Stimulated activated CD4-positive, alpha-beta T cell treated with anti-CD3 and anti-CD28 coated beads, Interleukin-4, amount 100 ng/mL, for 4 hours (primary cell): ENCODE measurements at regions not wholly inside any gene's neighbourhood (a gene's known extent, or its start where the extent isn't known, plus 50 kb on each side); places are given as distances from the start of the nearest gene placed in this dataset.

Source experiments
- DNase-seq, 2 experiments: peaks; one replicate each; pipeline ENCODE4 v3.0.0-alpha.2; 2020

DNA sequence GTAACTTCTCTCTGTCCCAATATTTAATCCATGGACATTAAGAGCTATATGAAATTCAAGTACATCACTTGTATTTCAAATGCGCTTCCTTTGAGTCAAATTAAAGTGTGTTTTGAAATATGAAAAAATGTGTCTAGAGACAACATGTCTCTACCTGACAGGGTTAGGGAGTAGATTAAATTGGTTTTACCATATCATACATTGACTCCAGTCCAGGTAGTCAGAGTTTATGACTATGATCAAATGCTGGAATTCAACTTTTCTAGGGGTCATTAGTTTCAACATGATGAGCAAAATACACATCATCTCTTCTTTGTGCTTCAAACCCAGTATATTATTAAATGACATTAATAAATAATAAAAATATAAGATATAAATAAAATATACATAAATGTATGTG lies 259.2 kb downstream of the CDH10 start:
- DNase-seq: no peak

DNA sequence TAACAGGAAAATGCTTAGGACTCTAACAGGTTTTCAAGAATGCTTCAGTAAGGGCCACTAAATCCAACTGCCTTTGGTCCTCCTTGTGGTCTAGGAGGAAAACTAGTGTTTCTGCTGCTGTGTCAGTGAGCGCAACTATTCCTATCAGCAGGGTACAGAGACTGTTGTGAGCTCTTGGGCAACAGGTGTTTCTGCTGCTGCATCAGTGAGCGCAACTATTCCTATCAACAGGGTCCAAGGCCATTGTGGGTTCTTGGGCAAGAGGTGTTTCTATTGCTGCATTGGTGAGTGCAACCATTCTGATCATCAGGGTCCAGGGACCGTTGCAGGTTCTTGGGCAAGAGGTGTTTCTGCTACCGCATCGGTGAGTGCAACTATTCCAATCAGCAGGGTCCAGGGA lies 256.3 kb downstream of the CDH10 start:
- no peak for DNase-seq

DNA sequence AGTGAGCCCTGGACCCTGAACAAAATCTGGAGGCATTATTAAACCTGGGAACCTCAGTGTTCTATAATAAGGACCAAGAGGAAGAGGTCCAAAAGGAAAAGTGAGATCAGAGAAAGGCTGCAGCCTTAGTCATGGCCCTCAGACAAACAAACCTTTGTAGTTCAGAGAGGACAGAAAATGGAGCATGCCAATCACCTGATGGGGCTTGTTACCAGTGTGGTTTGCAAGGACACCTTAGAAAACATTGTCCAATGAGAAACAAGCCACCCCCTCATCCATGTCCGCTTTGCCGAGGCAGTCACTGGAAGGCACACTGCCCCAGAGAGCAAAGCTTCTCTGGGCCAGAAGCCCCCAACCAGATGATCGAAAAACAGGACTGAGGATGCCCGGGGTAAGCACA lies 254.8 kb downstream of the CDH10 start:
- no peak for DNase-seq

DNA sequence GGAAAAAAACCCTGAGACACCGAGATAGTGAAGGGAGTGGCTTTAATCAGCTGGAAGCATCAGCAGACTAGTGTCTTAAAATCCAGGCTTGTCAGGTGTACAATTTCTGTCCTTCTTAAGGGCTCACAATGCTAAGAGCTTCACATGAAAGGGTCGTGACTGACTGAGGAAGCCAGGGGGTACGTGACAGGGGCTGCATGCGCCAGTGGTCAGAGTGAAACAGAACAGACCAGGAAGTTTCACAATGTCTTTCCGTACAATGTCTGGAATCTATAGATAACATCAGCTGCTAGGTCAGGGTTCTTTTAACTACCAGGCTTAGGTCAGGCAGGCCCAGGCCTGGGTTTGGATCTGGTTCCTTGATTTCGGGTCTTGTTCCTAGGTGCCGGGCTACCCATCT lies 253.0 kb downstream of the CDH10 start:
- no peak for DNase-seq

DNA sequence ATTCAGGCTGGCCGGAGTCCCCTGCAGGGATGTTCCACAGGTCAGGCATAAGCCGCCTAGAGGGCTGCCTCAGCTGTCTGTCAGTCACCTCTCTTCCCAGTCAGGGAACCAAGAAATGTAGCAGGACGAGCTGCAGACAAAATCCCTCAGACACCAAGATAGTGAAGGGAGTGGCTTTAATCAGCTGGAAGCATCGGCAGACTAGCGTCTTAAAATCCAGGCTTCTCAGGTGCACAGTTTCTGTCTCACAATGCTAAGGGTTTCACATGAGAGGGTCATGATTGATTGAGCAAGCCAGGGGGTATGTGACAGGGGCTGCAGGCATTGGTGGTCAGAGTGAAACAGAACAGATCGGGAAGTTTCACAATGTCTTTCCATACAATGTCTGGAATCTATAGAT lies 247.2 kb downstream of the CDH10 start:
- DNase-seq: no peak

DNA sequence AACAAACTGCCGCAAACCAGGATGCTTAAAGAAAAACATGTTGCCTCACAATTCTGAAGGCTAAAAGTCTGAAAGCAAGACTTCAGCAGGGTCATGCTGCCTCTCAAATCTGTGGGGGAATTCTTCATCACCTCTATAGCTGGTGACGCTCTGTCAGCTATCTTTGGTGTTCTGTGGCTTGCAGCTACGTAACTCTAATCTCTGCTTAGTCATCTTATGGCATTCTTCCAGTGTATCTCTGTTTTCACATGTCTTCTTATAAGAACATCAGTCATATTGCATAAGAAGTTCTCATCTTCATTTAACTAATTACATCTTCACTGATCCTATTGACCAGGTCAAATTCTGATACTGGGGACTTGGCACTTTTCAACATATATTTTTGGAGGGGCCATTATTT lies 243.0 kb downstream of the CDH10 start:
- DNase-seq: no peak

DNA sequence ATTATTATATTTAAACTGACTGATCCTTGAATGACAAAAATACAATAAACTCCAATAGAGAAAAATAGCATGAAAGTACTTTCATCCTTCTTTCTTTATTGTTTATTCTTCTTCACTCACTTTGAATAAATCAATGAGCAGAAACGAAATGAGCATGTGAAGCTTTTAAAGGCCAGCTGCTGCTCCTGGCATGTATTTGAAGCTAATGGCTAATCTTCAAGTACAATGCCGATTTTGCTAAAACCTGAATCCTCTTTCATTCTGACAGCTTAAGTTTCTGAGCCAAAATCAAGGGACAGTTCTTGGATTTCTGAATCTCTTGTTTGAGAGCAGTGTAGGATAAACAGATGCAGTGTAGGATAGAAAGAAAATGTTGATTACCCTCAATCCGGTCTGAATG lies 237.3 kb downstream of the CDH10 start:
- no peak for DNase-seq

DNA sequence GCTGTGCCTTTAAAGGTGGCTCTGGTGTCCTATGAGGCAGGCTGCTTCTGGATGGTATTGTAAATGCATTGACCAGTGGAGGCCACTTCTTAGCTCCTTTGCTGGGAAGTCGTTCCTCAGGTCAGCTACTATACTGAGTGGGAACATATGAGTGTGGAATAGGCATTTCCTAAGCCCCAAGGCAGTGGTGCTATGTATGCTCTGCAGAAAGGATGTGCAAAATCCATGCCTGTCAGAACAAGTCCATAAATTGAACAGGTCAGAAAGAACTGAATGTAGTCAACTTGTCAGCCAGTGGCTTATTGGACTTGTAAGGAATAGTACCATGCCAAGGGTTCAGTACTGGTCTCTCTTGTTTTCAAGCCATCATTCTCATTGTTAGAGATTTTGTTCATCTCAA lies 216.4 kb downstream of the CDH10 start:
- DNase-seq: no peak

DNA sequence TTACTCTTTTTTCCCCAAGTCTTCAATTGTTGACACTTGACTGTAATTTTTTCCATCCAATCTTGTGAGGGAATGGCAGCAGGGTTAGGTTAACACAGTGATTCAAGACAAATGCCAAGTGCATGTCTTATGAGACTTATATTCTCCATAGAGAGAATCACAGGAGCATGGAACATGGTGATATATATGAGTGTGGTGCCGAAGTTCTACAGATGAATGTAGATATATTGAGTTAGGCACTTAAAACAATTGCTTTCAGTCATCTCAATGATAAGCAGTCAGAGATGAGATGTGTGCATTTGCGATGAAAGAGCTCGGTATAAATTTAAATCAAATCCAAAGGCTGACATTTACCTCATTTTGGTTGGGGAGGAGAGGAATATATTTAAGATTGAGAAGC lies 211.2 kb downstream of the CDH10 start:
- no peak for DNase-seq
